Testis (tissue), 2 donors: ENCODE measurements at regions not wholly inside any gene's neighbourhood (a gene's known extent, or its start where the extent isn't known, plus 50 kb on each side); places are given as distances from the start of the nearest gene placed in this dataset.

Experiments
- POLR2A ChIP-seq: fragments of 450-650 bp; IDR thresholded peaks from one replicate; pipeline ENCODE4 v1.6.1; 2017; ENCODE audit warnings: antibody characterized with exemption, mild to moderate bottlenecking, moderate library complexity
- TF ChIP-seq, protein P1 (sequence below), 3 experiments: fragments of 450-650 bp in 2 of 3; fragments of 200-600 bp in 1 of 3; sonication (generic) in 1 of 3; IDR thresholded peaks; one replicate each; pipeline ENCODE4 v1.5.1; 2016 to 2019; ENCODE audit warnings: antibody characterized with exemption in 3 of 3, mild to moderate bottlenecking in 2 of 3, moderate library complexity in 1 of 3

GRCh38 chr9:100774962-100775361, 197.1 kb downstream of the CAVIN4 start:
- TF ChIP-seq, protein P1, sequence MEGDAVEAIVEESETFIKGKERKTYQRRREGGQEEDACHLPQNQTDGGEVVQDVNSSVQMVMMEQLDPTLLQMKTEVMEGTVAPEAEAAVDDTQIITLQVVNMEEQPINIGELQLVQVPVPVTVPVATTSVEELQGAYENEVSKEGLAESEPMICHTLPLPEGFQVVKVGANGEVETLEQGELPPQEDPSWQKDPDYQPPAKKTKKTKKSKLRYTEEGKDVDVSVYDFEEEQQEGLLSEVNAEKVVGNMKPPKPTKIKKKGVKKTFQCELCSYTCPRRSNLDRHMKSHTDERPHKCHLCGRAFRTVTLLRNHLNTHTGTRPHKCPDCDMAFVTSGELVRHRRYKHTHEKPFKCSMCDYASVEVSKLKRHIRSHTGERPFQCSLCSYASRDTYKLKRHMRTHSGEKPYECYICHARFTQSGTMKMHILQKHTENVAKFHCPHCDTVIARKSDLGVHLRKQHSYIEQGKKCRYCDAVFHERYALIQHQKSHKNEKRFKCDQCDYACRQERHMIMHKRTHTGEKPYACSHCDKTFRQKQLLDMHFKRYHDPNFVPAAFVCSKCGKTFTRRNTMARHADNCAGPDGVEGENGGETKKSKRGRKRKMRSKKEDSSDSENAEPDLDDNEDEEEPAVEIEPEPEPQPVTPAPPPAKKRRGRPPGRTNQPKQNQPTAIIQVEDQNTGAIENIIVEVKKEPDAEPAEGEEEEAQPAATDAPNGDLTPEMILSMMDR (IDR thresholded peaks at IDR 0.05): no peak
- no peak for TF ChIP-seq POLR2A
